Renal cortex interstitium (tissue), 11 donors: ENCODE measurements at regions not wholly inside any gene's neighbourhood (a gene's known extent, or its start where the extent isn't known, plus 50 kb on each side); places are given as distances from the start of the nearest gene placed in this dataset.
A peak's percentile ranks its signal among the peaks of the same experiment; 100 is the strongest.
"Not testable (repeated sequence)": the region's sequence is repeated elsewhere in the genome, so short reads cannot be mapped to it uniquely, and the experiment has no call there.

Source experiments
- DNase-seq, 11 donors: peaks; one replicate each; pipeline ENCODE4 v3.0.0-alpha.2; 2013; ENCODE audit warnings: low read depth in 9 of 11, low spot score in 4 of 11; ENCODE audit errors: extremely low read depth in 1 of 11

DNA sequence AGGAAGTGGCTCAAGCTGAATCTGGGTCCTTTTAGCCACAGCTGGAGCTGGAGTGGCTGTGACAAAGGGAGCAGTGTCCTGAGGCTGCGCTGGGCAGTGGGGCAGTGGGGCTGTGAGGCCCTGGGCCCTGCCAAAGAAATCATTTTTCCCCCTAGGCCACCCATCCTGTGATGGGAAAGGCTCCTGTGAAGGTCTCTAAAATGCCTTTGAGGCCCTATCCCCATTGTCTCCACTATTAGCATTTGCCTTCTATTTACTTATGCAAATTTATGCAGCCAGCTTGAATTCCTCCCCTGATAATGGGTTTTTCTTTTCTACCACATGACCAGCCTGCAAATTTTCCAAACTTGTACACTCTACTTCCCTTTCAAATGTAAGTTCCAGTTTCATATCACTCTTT is 539.2 kb downstream of the MEI4 start:
- no peak for DNase-seq

DNA sequence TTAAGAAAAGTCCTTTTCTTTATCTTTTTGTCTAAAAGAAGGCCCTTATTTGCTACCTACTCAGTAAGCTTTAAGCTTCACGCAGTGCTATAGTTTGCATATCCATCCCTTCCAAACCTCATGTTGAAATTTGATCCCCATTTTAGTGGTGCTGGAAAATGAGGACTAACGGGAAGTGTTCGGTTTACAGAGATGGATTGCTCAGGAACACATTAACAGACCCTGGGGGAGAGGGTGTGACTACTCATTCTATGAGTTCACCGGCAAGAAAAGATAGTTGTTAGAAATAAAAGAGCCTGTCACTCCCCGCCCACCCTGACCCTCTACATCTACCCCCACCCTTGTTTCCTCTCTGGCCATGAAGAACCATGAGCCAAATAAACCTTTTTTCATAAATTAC is 546.2 kb downstream of the MEI4 start:
- peak in 1 of 11 donors; percentile 1 for DNase-seq

DNA sequence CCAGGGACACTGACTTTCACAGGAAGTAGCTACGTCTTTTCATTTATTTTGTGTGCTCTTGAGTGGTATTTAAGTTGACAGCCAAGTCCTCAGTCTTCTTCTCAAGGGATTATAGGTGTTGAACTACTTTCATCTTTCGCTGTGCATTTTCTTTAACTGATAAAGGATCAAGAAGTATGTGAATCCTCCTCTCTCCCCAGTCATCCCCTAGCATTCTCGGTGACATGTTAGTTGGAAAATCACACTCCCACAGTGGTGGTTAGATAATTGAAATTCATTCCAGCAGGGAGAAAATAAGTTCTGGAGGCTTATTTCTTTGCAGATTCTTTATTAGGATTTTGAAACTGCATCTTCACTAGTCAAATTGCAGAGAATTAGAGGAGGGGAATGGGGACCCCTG is 569.4 kb downstream of the MEI4 start:
- DNase-seq: no peak

DNA sequence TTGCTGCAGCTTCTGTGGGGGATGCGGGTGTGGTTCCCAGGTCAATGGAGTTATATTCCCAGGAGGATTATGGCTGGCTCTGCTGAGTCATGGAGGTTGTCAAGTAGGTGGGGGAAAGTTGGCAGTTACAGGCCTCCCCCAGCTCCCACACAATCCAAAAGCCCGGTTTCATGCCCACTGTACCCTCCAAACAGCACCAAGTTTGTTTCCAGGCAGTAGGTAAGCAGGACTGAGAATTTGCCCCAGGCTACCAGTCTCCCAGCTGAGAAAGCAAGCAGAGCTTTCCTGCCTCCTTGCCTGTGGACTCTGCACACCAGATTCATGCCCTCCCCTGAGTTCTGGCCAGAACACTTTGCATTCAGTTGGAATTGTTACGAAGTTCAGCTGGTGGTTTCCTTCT is 578.2 kb downstream of the MEI4 start:
- no peak for DNase-seq

DNA sequence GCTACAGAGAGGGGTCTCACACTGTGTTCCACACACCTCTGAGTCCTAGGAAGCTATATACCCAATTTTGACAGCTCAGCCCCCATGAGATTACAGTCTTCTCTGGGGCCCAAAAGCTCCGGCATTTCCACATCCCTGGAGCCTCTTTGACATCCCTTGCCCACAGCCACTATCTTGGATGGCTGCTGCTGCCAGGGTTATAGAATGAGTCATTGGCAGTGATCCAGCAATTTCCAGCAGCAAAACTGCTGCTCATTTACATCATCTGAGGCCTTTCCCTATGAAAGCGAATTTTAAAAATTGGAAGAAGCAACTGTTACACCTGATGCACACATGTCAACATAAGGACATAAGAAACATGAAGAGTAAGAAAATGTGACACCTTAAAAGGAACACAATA is 590.7 kb downstream of the MEI4 start:
- DNase-seq: no peak

DNA sequence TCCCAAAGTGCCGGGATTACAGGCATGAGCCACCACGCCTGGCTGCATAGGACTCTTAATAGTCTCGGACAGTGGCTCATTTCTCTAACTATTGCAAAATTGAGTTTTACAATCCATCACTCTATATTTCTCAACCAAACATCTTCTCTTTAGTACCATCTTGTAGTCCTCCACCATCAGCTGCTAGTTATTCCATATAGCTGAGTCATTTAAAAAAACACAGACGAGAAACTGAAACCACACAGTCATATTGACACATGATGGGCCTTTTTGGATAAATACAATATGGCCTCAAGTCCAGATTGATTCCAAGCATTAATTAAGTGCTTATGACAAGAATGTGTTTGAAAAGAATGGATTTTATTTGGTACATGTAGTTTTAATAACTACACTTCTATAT is 599.1 kb downstream of the MEI4 start:
- DNase-seq: no peak

DNA sequence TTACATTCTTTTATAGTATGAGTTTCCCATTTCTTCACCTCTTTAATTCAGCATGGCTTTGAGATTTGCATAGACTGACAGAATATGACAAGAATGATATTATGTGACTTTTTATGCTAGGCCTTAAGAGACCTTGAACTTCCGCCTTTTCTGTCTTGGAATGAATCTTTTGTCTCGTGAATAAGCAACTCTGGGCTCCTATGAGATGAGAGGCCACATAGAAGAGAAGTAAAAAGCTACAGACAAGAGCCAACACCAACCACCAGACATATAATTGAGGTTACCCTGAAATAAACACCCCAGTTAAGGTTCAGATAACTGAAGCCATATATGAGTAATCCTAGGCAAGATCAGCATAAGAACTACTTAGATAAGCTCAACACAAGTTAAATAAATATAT is 600.8 kb downstream of the MEI4 start:
- no peak for DNase-seq

DNA sequence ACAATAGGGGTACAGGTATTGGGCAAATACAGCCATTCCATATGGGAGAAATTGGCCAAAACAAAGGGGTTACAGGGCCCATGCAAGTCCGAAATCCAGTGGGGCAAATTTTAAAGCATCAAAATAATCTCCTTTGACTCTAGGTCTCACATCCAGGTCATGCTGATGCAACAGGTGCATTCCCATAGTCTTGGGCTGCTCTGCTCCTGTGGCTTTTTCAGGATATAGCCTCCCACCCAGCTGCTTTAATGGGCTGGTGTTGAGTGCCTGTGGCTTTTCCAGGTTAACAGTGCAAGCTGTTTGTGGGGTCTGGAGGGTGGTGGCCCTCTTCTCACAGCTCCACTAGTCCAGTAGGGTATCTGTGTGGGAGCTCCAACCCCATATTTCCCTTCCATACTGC is 607.1 kb downstream of the MEI4 start:
- no peak for DNase-seq

DNA sequence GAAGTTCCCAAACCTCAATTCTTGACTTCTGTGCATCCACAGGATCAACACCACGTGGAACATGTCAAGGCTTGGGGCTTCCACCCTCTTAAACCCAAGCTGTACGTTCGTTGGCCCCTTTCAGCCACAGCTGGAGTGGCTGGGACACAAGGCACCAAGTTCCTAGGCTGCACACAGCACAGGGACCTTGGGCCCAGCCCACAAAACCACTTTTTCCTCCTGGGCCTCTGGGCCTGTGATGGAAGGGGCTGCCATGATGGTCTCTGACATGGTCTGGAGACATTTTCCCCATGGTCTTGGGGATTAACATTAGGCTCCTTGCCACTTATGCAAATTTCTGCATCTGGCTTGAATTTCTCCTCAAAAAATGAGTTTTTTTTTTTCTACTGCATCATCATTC is 606.9 kb upstream of the IRAK1BP1 start:
- not testable (repeated sequence) for DNase-seq

DNA sequence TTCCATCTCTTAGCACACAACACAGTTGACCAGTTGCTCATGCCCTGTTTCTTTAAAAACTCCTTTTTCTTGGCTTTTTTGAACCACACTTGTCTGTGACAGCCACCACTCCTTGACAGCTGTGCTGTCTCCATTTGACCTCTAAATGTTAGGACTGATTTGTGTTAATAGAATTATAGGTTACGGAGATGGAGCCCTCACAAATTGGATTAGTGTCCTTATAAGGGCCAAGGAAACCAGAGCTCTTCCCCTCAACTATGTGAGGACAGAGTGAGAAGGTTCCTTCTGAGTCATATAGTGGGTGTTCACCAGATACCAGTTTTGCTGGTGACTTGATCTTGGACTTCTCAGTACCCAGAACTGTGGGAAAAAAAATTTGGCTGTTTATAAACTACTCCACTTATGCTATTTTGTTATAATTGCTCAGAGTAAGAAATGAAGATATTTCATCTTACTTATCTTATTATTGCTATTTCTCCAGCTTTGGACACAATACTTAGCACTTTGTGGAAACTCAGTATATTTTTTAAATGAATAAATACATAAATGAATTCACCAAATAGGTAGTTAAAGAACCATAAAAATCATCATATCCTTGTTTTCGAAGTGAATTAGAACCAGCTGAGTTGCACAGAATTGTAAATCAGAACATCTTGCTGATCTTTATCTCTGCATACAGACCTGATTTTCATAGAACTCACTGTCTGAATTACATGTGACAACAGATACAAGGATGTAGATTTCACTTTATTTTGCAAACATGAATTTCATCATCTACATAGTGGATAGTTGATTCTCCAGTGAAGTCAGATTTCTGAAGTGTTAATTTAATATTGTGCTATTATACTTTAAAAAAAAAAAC is 598.5 kb upstream of the IRAK1BP1 start:
- no peak for DNase-seq

DNA sequence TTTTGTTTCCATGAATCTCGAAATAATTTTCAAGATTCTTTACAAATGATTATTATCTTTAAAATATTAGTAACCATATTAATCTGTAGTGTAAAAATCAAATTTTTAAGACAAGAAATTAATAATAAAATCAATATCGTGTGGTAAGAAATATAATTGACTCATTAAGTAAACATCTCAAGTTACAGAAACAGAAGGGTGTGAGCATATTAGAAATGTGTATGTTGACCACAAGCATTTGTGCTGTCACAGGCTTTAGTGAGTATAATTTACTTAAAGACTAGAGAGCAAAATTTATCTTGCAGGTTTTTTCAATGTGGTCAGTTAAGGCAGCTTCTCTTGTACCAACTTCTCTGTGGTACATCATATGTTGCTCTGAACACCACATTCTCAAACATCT is 566.5 kb upstream of the IRAK1BP1 start:
- DNase-seq: no peak

DNA sequence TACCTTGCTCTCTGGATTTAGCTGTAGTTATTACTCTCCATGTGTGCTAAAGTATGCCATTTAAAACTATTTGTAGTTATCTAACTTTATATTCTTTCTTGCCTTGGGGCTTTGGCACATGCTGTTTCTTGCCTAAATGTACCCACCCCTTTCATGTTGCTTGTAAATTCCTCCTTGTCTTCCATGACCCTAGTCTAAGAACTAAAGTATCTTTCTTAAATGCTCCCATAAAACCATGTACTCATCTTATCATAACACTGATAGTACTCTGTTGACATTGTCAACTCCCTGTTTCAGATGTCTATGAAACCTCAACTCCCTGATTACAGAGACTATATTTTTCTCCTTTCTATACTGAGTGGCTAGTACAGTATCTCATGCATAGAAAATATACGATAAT is 564.9 kb upstream of the IRAK1BP1 start:
- DNase-seq: no peak

DNA sequence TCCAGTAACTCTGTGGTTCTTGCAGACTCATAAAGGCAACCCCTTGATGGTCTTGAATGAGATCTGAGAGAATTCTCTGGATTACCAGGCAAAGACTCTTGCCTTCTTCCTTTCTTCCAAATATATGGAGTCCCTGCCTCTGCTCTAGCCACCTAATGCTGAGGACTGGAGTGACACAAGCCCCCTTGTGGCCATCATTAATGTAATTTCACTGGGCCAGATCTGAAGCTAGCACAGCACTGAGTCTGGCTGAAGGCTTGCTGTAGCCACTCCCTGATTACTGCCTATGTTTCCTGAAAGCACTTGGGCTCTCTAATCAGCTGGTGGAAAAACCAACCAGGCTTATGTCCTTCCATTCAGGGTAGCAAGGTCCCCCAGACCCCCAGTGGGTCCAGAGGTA is 559.3 kb upstream of the IRAK1BP1 start:
- DNase-seq: no peak

DNA sequence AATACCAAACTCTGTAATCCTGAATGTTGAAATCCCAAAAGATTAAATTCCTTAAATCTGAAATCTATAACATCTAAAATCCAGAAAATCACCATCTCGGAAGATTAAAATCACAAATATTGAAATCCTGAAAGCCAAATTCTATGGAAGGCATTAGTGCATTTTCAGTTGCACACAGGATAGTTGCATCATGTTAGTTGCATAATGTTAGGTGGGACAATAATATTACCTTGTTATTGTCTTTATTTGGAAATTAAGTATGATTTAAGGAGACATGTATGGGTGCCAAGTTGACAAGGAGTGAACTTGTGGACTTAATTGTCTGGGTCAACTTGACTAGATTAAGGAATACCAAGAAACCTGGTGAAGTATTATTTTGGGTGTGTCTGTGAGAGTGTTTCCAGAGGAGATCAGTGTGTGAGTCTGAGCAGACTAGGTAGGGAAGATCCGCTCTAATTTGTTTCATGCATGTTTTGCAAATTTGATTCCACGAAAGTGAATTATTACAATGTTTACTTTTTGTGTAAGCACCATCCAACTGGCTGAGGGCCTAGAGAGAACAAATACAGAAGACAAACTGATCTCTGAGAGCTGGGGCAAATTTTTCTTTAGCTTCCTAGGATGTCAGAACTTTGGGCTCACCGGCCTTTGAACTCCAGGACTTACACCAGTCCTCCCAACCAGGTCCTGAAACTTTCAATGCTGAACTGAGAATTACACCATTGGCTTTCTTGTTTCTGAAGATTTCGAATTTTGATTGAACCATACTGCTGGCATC is 545.1 kb upstream of the IRAK1BP1 start:
- DNase-seq: no peak

DNA sequence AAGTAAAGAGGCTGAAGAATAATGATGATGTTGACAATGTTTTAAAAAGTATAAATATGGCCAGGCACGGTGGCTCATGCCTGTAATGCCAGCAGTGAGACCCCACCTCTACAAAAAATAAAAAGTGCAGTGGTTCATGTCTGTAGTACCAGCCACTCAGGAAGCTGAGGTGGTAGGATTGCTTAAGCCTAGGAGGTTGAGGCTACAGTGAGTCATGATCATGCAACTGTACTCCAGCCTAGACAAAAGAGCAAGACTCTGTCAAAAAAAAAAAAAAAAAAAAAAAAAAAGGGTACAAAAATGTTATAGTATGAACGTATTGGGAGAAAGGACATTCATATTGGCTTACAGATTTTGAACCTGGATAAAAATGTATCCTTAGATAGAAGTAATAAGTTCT is 543.1 kb upstream of the IRAK1BP1 start:
- DNase-seq: no peak

DNA sequence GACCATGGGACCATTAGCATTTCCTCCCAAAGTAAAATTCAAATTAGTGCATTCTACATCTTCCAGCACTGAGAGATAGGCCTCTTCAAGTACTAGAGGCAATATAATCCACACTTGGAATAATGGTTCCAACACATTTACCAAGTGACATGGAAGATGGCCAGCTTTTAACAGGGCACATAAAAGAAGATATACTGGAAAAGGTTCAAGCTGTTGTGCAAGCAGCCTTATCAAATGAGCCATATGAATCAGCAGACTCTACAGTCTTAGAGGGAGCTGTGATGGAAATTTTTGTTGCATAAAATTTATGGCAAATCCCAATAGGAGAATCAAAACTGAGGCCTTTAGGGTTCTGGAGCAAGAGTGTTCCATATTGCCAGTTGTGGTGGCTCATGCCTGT is 526.6 kb upstream of the IRAK1BP1 start:
- no peak for DNase-seq

DNA sequence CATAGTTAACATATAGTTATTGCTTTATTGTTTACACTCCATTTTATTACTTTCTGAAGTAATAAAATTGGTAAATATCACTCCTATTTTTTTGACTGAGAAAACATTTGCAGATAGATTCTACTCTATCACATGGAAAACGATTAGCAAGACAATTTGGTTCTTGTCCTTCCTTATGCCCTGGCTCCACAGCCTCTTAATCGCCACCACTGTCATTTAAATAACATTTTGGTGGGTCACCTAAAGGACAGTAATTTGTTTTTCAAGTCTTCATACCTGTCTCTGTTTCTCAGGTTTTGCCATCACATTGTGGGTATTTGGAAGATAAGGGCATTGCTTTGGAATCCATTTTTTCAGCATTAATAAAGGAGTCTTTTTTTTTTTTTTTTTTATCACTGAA is 521.5 kb upstream of the IRAK1BP1 start:
- DNase-seq: no peak

DNA sequence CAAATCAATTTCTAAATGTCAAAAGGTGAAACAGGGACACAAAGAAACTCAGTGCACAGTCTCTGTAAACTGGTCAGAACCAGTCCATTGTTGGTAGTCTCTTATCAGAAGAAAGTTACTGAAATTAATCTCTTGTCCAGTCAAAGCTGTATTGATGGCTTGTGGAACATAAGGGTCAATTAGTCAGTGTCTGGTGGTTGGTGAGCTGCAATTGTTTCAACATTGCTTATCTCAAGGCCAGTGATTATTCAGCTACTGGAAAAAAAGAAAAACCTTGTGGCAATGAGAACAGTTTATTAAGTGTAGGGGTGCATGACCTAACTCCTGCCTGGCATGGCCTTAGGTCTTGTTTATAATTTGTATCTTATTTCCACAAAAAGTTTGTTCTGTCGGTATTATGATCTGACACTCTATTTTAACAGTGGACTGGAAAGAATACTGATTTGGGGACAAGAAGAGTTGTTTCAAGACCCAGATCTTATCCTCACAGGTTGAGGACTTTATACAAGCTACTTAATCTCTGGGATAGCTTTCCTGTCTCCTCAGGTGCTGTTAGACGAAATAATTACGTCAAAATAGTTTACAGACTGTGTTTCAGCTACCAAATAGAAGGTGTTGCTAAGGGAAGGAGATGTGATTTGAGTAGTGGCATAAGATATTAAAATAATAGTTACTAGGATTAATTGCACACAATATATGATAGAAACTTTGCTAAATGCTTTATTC is 520.0 kb upstream of the IRAK1BP1 start:
- no peak for DNase-seq

DNA sequence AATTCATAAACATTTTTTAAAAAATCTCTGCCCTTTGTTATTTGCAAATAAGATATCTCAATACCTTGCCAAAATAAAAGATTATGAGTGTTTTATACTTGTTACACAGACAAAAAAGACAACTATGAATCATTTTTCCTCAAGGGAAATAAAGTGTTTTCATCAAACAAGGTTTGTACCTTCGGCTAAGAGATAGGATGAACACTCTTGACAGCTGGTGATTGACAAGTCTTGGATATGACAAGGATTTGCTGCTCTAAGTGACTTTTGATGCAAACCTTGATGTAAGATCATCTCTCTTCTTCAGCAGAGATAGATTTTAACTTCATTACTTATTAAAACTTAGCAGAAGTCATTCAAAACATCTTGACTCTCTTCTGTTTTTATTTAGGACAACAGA is 514.3 kb upstream of the IRAK1BP1 start:
- DNase-seq: no peak

DNA sequence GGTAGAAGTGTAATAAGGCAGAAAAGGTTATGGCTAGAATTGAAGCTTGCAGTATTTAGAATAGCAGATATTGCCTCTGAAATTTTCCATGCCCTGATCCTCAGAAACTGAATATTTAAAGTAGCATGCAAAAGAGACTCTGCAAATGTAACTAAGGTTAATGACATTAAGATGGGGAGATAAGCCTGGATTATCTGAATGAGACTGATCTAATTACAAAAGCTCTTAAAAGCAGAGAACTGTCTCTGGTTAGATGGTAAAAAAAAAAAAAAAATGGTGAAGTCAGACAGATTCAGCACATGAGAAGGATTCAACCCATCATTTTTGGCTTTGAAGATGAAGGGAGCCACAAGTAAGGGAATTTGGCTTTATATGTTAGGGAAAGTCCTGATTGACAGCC is 503.7 kb upstream of the IRAK1BP1 start:
- DNase-seq: no peak
